A549 (cell line): ENCODE measurements at regions not wholly inside any gene's neighbourhood (a gene's known extent, or its start where the extent isn't known, plus 50 kb on each side); places are given as distances from the start of the nearest gene placed in this dataset.

Experiments
- CBX2 ChIP-seq: fragments of 200-600 bp; sonication (generic); IDR thresholded peaks from 2 replicates; pipeline ENCODE4 v1.6.1; 2016; ENCODE audit warnings: low read depth, mild to moderate bottlenecking, borderline replicate concordance
- CEBPB ChIP-seq, 2 experiments: fragments of >200 bp in 1 of 2; sonication (Bioruptor Twin) in 1 of 2; formaldehyde crosslinking in 1 of 2; IDR thresholded peaks; 2 replicates each; pipeline ENCODE4 v1.6.1; 2012 to 2016
- CTCF ChIP-seq: fragments of >200 bp; sonication (Bioruptor Twin); formaldehyde crosslinking; IDR thresholded peaks from 3 replicates; pipeline ENCODE4 v1.5.1; 2016
- E2F6 ChIP-seq: IDR thresholded peaks from 2 replicates; pipeline ENCODE4 v1.6.1; 2012; ENCODE audit warnings: low read depth, borderline replicate concordance
- FOSB ChIP-seq: fragments of 250-450 bp; sonication (Bioruptor Pico); IDR thresholded peaks from 2 replicates; pipeline ENCODE4 v1.5.0; 2020; ENCODE audit warnings: mild to moderate bottlenecking, moderate library complexity
- NFE2L2 ChIP-seq: fragments of 150-350 bp; conservative IDR thresholded peaks from 2 replicates; pipeline ENCODE4 v1.6.1; 2014; ENCODE audit warnings: low read length
- PBX3 ChIP-seq: IDR thresholded peaks from 2 replicates; pipeline ENCODE4 v1.6.1; 2012
- PHF8 ChIP-seq: fragments of 200-600 bp; sonication (generic); IDR thresholded peaks from 2 replicates; pipeline ENCODE4 v1.6.1; 2016; ENCODE audit warnings: low read depth, mild to moderate bottlenecking, antibody characterized with exemption, moderate library complexity, borderline replicate concordance
- POLR2A ChIP-seq: IDR thresholded peaks from 2 replicates; pipeline ENCODE4 v1.6.1; 2012; ENCODE audit warnings: mild to moderate bottlenecking, low read length
- POLR2AphosphoS2 ChIP-seq: conservative IDR thresholded peaks from 2 replicates; pipeline ENCODE4 v1.6.1; 2012; ENCODE audit warnings: low read length, improper control_type of control experiment, inconsistent platforms
- RAD21 ChIP-seq, 2 experiments: fragments of >200 bp in 1 of 2; sonication (Bioruptor Twin) in 1 of 2; formaldehyde crosslinking in 1 of 2; IDR thresholded peaks in 1 of 2; conservative IDR thresholded peaks in 1 of 2; 2 replicates in 1 of 2; 3 replicates in 1 of 2; pipeline ENCODE4 v1.6.1; 2012 to 2018; ENCODE audit warnings: inconsistent platforms in 1 of 2
- RCOR1 ChIP-seq: fragments of 150-350 bp; IDR thresholded peaks from 2 replicates; pipeline ENCODE4 v1.6.1; 2014; ENCODE audit warnings: antibody characterized with exemption, low read length, low read depth
- RFX5 ChIP-seq: fragments of 450-650 bp; IDR thresholded peaks from 2 replicates; pipeline ENCODE4 v1.7.1; 2014; ENCODE audit warnings: antibody characterized with exemption, mild to moderate bottlenecking, moderate library complexity
- SREBF2 ChIP-seq: fragments of 450-650 bp; IDR thresholded peaks from 2 replicates; pipeline ENCODE4 v1.6.1; 2014; ENCODE audit warnings: mild to moderate bottlenecking, moderate library complexity

- TF ChIP-seq SREBF2 (no peak), POLR2A (no peak), NFE2L2 (no peak), PHF8 (no peak), CTCF (no peak), CEBPB (IDR thresholded peaks at IDR 0.05) (no peak), RAD21 (conservative IDR thresholded peaks at IDR 0.05 in 1 of 2, IDR thresholded peaks at IDR 0.05 in 1 of 2) (no peak), FOSB (no peak), E2F6 (no peak), RFX5 (no peak), CBX2 (no peak), POLR2AphosphoS2 (no peak), PBX3 (no peak), RCOR1 (no peak)
Measured at GRCh38 chr7:68185631-68186456, 1189.2 kb downstream of the TYW1 start.
